ENCODE measurements at regions not wholly inside any gene's neighbourhood (a gene's known extent, or its start where the extent isn't known, plus 50 kb on each side); places are given as distances from the start of the nearest gene placed in this dataset.

DNA sequence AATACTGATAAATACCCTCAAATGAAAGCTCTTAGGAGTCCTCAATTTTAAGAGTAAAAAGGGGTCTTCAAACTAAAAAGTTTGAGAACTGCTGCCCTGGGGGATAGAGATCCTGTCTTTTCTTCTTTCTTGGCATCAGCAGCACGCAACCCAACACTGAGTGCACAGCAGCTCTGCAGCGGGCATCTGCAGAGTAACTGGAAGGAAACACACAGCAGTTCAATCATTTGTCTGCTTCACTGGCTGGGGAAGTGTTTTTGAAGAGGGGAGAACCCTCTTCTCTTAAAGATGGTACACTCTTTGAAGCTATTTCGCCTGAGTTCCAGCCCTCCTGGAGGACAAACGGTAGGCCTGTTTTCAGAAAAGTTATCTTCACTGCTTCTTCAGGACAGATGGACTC is 193.6 kb downstream of the FGFR2 start:
- no peak for DNase-seq

DNA sequence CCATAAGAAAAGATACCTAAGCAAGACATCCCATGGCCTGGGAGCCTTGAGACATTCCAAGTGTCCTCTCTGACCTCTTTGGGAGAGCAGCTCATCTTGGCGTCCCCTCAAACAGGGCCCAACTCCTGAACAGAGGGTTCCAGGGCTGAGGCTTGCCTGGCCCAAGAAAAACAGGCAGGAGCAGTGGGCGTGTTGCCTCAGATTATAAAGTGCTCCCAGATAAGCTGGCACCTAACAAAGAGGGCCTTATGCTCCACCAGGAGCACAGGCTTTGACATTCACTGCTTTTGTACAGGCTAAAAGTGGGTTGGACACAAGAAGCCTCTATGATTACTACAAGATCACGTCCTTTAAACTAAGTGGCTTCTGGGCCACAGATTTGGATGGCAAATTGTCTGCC is 193.1 kb downstream of the FGFR2 start:
- DNase-seq = no peak

DNA sequence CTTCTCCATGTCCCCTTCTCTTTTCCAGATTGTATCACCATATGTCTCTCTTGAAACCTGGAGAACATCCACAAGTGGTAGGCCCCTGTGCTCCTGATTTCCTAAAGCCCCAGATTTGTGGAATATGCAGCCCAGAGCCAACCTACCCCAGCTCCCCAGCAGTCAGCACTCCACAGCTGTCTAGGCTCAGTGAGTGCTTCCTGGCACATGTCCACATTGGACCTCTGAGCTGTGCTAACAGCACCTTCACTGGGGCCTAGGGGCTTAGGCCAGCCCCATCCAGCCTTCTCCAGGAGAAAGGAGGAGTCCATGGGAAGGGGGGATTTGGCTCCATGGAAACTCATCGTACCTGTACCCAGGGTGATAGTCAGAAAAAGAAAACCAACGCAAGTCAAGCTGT is 192.7 kb downstream of the FGFR2 start:
- DNase-seq = no peak

DNA sequence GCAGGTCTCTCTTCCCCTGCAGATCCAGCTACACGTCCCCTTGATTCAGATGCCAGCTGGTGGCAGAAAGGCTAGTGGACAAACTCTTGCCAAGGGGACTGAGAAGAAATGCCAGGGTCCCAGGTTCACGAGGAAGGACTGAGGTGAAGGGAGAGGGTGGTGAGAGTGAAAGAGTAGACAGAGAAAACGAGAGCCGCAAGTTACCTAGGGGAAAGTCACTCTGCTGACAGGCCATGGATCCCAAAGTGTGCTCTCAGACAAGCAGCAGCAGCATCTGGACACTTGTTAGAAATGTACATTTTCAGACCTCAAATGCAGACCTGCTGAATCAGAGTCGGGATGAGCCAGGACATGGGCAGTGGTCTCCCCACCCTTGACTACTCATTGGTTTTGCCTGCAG is 192.3 kb downstream of the FGFR2 start:
- DNase-seq = no peak

DNA sequence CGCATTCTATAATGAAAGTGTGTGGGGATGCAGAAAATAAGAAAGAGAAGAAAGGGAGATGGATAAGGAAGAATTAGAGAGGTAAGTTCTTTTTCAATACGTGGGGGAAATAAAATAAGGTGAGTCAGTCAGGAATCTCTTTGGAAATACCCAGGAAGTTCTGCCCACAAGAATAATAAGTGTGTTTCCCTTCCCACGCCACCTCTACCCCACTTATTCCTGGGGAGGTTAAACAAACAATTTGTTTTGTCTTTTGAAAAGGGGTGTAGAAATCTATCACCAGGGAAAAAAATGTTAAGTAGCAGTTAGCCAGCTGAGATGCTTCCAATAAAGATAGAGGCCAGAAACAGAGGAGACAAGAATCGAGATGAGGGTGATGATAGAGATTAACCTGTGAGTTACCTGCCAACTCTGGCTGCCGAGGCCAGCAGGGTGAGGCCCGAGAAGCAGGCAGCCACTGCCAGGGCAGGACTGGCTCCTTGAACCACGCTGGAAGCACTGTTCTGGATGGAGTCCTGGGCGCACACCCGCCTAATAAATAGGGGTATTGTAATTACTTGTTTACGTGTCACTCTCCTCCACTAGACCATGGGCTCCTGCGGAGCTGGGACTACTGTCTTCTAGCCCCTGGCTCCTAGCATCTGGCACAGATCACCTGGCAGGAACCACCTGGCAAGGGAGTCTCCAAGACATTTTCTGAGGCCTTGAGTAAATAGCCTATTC is 191.3 kb downstream of the FGFR2 start:
- no peak for DNase-seq

DNA sequence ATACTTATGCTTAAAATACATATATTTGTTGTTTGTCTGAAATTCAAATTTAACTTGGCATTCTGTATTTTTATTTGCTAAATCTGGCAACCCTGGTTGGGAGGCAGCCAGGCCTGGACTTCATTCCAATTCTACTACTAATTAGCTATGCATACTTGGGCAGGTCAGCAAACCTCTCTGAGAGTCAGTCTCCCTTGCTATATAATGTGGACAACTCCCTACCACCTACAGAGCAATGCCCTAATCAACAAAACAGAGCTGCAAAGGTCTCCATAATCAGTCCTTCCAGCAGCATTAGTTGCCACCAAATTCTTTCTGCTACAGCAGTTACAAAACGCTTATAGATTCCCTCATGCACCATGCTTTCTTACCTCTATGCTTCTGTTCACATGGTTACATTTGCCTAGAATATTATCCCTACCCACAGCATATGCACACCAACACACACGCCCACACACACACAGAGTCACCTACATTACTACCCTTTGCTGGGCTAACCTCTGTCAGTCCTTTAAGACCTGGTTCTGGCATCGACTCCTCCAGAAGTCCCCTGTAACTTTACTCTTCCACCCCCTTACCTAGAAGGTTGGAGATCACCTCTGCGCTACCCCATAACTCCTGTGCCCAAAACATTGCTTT is 188.7 kb downstream of the FGFR2 start:
- no peak for DNase-seq

DNA sequence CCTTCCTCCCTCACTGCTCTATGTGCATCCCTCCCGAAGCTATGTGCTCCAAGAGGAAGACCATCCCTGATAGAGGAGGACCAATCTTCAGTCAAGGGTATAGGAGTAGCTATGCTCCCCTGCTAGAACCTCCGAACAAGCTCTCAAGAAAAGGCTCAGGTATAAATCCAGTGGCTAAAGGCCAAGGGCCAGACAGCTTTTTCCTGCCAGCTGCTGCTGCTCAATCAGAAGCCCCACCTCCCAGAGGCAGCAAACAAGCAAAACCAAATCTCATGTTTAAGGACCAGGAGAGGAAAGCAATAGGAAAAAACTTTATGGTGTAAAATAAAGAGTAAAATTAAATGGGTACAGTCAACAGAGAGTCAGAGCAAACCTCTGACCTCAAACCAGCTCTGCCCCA is 187.2 kb downstream of the FGFR2 start:
- no peak for DNase-seq

DNA sequence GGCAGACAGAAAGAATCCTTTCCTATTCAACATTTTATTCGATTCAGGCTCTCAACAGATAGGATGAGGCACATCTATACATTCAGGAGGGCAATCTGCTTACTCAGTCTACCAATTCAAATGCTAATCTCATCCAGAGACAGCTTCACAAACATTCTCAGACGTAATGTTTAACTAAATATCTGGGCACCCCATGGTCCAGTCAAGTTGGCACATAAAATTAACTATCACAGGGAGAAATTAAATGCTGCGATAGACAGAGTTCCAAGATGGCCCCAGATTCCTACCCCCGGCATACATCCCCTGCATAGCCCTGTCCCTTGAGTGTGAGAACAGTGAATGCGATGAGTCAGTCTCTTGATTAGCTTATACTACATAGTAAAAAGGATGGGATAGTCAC is 184.3 kb downstream of the FGFR2 start:
- no peak for DNase-seq

DNA sequence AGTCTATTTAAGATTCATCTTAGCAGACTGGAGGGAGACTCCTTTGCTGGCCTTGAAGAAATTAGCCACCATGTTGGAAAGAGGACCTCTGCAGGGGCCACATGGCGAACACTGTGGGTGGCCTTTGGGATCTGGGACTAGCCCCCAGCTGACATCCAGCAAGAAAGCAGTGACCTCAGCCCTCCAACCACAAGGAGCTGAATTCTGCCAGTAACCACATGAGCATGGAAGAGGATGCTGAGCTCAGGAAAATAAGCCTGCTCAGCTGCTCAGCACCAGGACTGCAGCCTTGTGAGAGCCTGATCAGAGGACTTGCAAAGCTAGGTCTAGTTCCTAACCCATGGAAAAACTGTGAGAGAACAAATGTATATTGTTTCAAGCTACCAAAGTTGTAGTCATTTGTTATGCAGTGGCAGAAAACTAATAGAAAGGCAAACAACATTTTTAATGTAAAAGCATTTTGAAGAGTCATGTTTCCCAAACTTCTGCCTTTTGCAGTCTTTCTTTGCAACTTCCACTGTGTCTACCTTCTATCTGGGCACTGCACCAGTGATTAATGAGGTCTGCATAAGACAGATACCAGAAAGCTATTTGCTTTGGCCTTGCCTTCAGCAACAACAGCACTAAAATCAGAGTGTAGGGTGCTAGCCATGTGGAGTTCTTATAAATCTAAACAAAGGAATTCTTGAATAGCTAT is 183.7 kb downstream of the FGFR2 start:
- no peak for DNase-seq

DNA sequence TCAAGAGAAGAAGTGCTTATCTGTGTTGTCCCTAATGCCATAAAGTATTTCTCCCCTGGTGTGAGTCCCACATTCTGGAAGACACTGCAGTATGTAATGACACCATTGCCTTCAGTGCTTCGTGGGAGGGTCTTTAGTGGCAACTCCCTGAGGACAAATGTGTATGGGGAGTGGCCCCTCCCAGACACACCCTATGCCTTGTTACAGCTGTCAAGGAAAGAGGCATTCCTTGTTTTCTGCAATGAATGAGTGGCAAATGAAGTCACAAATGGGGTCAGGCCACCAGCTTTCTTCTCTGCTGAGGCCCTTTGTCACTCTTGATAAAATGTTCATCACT is 183.2 kb downstream of the FGFR2 start:
- DNase-seq = no peak

DNA sequence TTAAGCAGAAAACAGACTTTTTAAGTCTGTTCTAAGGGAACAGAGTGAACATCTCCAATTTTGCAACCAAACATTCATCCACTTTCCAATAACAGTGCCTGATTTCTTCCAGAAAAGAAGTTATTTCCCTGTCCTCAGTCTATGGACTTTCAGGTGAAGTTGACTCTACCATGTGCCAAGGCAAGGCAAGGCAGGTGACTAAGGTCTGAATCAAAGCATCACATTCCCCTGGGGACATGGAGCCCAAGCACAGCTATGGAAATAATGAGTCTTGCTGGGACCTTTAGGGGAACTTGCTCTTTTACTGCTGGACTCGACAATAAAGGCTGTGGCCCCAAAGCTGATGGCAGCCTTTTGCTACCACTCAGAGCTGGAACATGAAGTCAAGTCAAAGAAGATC is 182.2 kb downstream of the FGFR2 start:
- DNase-seq = no peak

DNA sequence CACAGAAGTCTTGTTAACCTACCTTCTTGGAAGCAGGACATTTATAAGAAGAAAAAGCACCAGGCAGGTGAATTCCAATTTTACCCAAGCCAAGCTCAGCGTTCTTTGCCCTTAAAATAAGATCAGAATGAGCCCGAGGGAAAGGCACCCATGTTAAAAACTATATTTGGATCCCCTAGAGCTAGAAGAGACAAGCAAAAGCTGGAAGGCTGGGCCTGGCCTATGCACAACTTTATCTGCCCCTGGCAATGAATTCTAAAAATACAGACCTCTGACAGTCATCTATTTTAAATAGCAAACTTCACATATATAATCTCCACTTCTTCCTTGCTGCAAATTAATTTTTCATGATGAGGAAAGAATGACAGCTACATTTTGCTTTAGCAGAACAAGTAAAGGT is 180.9 kb downstream of the FGFR2 start:
- DNase-seq = no peak

DNA sequence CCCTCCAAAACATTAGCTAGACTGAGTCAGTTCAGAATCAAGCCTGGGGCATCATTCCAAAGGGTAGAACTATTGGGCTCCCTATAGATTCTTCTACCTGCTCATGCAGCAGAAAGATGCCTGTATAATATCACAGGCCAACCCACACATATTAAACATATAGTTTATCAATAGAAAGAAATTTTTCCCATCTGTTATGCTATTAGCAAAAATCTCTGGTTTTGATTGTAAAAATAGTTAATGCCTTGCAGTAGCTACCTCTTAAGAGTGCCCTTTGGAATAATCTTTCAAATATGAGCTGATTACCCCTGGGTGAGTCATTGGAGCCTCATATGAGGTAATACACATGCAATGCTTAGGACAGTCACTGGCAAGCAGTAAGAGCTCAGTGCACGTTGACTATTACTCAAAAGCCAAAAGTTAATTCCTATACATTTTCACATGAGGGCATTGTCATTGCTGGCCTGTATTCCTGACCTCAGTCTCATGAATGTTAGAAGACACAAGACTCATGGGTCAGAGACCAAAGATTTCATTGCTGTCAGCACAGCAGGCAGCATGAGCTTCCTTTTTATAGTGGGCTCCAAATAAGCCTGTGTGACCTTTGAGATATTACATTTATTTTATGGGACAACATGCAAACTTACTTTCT is 180.0 kb downstream of the FGFR2 start:
- no peak for DNase-seq

DNA sequence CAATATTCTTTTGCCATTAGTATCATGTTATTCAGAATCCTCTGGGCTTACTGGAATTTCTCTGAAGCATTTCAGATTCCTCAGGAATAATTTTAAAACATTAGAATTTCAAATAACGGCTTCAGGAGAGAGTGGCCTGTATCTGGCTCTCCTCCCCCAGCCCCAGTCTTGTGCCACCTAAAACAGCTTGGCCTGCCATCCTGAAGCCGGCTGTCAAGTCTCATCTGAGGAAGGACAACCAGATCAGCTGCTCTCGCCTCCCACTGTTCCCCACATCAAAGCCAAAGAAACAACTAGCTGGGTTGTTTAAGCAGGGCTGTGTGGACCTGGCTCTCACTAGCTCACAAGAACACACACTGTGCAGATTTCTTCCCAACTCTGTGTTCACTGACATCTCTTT is 178.2 kb downstream of the FGFR2 start:
- no peak for DNase-seq

DNA sequence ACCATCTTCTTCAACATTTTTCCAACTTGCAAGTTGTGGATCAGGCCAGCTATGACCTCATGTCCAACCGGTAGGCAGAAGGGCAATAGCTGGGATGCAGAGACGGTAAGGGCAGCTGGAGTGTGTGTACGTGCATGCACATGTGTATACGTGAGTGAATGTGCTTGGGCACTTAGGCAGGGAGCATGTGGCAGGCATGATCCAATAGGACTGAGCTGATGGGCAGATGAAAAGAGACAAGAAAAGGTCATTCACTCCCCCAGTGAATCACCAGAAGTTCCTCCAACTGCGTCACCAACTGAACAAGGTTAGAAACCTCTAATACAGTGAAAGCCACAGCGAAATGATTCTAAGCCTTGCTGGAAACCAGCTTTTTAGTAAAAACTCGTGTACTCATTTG is 176.1 kb downstream of the FGFR2 start:
- no peak for DNase-seq

DNA sequence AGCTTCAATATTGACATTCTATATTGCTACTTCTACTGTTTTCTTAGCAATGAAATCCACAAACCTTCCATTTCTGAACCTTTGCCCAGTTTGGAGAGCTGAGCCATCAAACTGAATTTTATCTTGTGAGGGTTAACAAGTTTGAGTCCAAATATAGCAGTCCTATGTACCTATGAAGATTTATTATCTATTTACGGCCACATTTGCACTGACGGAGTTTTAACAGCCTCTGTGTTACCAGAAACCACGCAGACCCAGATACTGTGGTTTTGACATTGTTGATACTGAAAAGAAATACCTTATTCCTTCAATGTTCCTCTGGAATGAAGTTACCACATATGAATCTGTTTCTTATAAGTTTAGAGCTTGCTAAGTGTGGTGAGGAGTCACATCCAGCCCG is 172.6 kb downstream of the FGFR2 start:
- DNase-seq = no peak

DNA sequence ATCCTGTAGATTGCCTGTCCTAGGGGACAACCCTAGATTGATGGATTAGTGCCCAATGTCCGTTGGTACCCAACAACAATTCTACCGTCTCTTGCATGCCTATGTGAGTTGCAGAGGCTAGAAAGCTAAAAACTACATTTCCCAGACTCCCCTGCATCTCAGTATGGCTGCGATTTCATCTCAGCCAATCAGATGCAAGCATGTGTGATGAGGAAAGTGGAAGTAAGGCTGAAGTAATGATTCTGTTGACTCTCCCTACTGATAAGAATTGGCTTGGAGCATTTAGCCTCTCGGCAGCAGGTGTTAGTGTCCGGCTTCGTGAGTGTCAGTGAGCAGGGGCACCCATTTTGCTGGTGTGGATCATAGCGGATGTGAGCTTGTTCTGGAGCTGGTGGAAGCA is 171.9 kb downstream of the FGFR2 start:
- no peak for DNase-seq

All from NCI-H2227 treated with DMSO at 0.1 percent for 48 hours (cell line).